IPS DF 6.9 (cell line): ENCODE measurements at regions not wholly inside any gene's neighbourhood (a gene's known extent, or its start where the extent isn't known, plus 50 kb on each side); places are given as distances from the start of the nearest gene placed in this dataset.
"Not testable (repeated sequence)": the region's sequence is repeated elsewhere in the genome, so short reads cannot be mapped to it uniquely, and the experiment has no call there.

Experiments used
- DNase-seq: peaks from one replicate; pipeline ENCODE4 v3.0.0-alpha.2; 2013; ENCODE audit warnings: low read depth, low spot score
- H3K27ac ChIP-seq: one replicate; pipeline ENCODE4 v1.5.1; 2013; ENCODE audit warnings: low read length, control low read depth
- H3K27me3 ChIP-seq: 2 replicates; pipeline ENCODE4 v1.6.1; 2013; ENCODE audit warnings: mild to moderate bottlenecking, low read length; ENCODE audit not compliant: control insufficient read depth, insufficient read depth
- H3K36me3 ChIP-seq: 2 replicates; pipeline ENCODE4 v1.6.1; 2013; ENCODE audit warnings: low read length; ENCODE audit not compliant: control insufficient read depth, insufficient read depth
- H3K4me1 ChIP-seq: 2 replicates; pipeline ENCODE4 v1.6.1; 2013; ENCODE audit warnings: low read length; ENCODE audit not compliant: control insufficient read depth, insufficient read depth
- H3K4me3 ChIP-seq: 2 replicates; pipeline ENCODE4 v1.5.1; 2013; ENCODE audit warnings: mild to moderate bottlenecking, low read length
- H3K9me3 ChIP-seq: 2 replicates; pipeline ENCODE4 v1.6.1; 2013; ENCODE audit warnings: low read length, inconsistent platforms; ENCODE audit not compliant: control insufficient read depth, insufficient read depth
- WGBS: extraction: QIAGEN DNeasy Blood & Tissue Kit; methylation state at CpG from one replicate; pipeline ENCODE4 v1.1.7; 2013; ENCODE audit warnings: mixed read lengths, missing lambda C conversion rate; ENCODE audit not compliant: insufficient read length, insufficient coverage; 5-methylcytosine and 5-hydroxymethylcytosine counted together

GRCh38 chr14:53380052-53380866 lies 227.1 kb upstream of the DDHD1 start:
- DNase-seq, result no peak
- no peaks in the 10 kb centered on the region for H3K27me3 ChIP-seq
- no peak overlapping the region for H3K4me3 ChIP-seq
- H3K27ac ChIP-seq, result no peak overlapping the region
- H3K4me1 ChIP-seq, result no peaks in the 10 kb centered on the region
- H3K9me3 ChIP-seq, result no peaks in the 10 kb centered on the region
- WGBS, result no CpG with 5 or more reads among the region's 3 CpGs
- H3K36me3 ChIP-seq, result no peaks in the 10 kb centered on the region

DNA sequence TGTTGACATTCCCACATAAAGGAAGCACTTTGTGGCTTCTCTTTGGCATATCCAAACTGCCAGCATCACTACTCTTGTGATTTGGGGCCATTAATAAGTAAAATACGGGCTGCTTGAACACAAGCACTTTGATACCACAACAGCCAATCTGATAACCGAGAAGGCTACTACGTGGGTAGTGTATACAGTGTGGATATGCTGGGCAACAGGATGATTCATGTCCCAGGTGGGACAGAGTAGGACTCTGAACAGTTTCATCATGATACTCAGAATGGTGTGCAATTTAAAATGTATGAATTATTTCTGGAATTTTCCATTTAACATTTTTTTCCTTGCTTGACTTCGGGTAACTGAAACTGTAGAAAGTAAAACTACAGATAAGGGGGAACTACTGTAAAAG lies 225.0 kb upstream of the DDHD1 start:
- Histone ChIP-seq H3K27me3 (no peaks in the 10 kb centered on the region), H3K9me3 (no peaks in the 10 kb centered on the region), H3K36me3 (no peaks in the 10 kb centered on the region), H3K4me1 (no peaks in the 10 kb centered on the region), H3K27ac (no peak overlapping the region), H3K4me3 (no peak overlapping the region)
- no peak for DNase-seq
- WGBS, result no CpG with 5 or more reads among the region's 4 CpGs

- H3K9me3 ChIP-seq, result no peaks in the 10 kb centered on the region
- H3K27ac ChIP-seq, result no peak overlapping the region
- no peak for DNase-seq
- H3K4me1 ChIP-seq, result no peaks in the 10 kb centered on the region
- no peak overlapping the region for H3K4me3 ChIP-seq
- no peaks in the 10 kb centered on the region for H3K27me3 ChIP-seq
- no CpG with 5 or more reads among the region's 2 CpGs for WGBS
- no peaks in the 10 kb centered on the region for H3K36me3 ChIP-seq
Observed at GRCh38 chr14:53376064-53376463, 222.9 kb upstream of the DDHD1 start.

- WGBS, result no CpG with 5 or more reads among the region's 3 CpGs
- DNase-seq, result no peak
- Histone ChIP-seq H3K36me3 (no peaks in the 10 kb centered on the region), H3K4me1 (no peaks in the 10 kb centered on the region), H3K4me3 (no peak overlapping the region), H3K27ac (no peak overlapping the region), H3K9me3 (no peaks in the 10 kb centered on the region), H3K27me3 (no peaks in the 10 kb centered on the region)
Observed at GRCh38 chr14:53375599-53375998, 222.5 kb upstream of the DDHD1 start.

- H3K4me1 ChIP-seq, result no peaks in the 10 kb centered on the region
- no peaks in the 10 kb centered on the region for H3K27me3 ChIP-seq
- H3K9me3 ChIP-seq, result no peaks in the 10 kb centered on the region
- H3K36me3 ChIP-seq, result no peaks in the 10 kb centered on the region
- no peak for DNase-seq
- no peak overlapping the region for H3K4me3 ChIP-seq
- H3K27ac ChIP-seq, result no peak overlapping the region
Observed at GRCh38 chr14:53368711-53369201, 215.6 kb upstream of the DDHD1 start.

DNA sequence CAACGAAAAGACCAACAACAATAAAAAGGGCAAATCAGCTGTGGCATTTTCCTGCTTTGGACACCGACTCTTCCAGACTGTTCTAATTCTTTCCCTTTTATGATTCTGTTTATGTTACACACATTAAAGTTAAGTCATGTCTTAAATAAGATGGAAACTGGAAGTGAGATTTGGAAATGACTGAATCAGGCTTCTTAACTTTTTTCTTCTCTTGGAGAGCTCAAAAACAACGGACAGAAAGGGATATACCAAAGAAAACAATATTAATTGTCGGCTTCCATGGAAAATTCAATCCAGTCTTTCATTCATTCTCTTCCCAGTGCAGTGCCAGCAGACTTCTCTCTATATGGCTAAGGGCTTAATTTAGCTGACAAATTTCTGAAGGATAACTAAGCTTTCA lies 214.9 kb upstream of the DDHD1 start:
- DNase-seq, result no peak
- Histone ChIP-seq H3K27ac (no peak overlapping the region), H3K9me3 (no peaks in the 10 kb centered on the region), H3K4me3 (no peak overlapping the region), H3K27me3 (no peaks in the 10 kb centered on the region), H3K4me1 (no peaks in the 10 kb centered on the region), H3K36me3 (no peaks in the 10 kb centered on the region)
- WGBS, result no CpG with 5 or more reads among the region's 4 CpGs

GRCh38 chr14:53367644-53368026 lies 214.5 kb upstream of the DDHD1 start:
- Histone ChIP-seq H3K27ac (no peak overlapping the region), H3K4me3 (no peak overlapping the region), H3K27me3 (no peaks in the 10 kb centered on the region), H3K36me3 (no peaks in the 10 kb centered on the region), H3K9me3 (no peaks in the 10 kb centered on the region), H3K4me1 (no peaks in the 10 kb centered on the region)
- DNase-seq, result no peak
- no CpG with 5 or more reads among the region's 4 CpGs for WGBS

- Histone ChIP-seq H3K9me3 (no peaks in the 10 kb centered on the region), H3K4me1 (no peaks in the 10 kb centered on the region), H3K27ac (no peak overlapping the region), H3K36me3 (no peaks in the 10 kb centered on the region), H3K27me3 (no peaks in the 10 kb centered on the region), H3K4me3 (no peak overlapping the region)
- DNase-seq, result no peak
- no CpG with 5 or more reads among the region's 3 CpGs for WGBS
Observed at GRCh38 chr14:53365486-53366130, 212.5 kb upstream of the DDHD1 start.

- H3K27me3 ChIP-seq, H3K4me1 ChIP-seq, H3K9me3 ChIP-seq, H3K4me3 ChIP-seq, DNase-seq, H3K27ac ChIP-seq, H3K36me3 ChIP-seq: not testable (repeated sequence)
- WGBS, result no CpG with 5 or more reads among the region's 2 CpGs
Observed at GRCh38 chr14:53362916-53363315, 209.8 kb upstream of the DDHD1 start.

DNA sequence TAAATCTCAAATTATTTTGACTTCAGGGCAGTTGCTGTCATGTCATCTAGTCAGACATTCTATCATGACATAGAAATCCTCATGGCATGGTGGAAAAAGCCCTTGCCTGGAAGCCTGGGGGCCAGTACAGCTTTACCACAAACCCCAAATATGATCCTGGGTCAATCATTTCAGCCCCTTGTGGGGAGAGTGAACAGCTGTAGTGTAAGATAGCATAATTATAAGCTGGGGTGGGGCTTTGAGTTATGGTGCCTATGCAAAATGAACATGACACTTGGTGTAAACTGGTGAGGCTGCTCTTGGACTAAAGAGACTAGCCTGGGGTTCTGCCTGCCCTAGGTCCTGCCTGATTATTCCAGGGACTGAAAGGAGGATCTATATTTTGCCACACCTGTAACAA lies 207.7 kb upstream of the DDHD1 start:
- Histone ChIP-seq H3K9me3 (no peaks in the 10 kb centered on the region), H3K4me1 (no peaks in the 10 kb centered on the region), H3K4me3 (no peak overlapping the region), H3K27ac (no peak overlapping the region), H3K27me3 (no peaks in the 10 kb centered on the region), H3K36me3 (no peaks in the 10 kb centered on the region)
- no peak for DNase-seq

GRCh38 chr14:53358166-53358565 lies 205.0 kb upstream of the DDHD1 start:
- no peaks in the 10 kb centered on the region for H3K36me3 ChIP-seq
- H3K9me3 ChIP-seq, result no peaks in the 10 kb centered on the region
- H3K27ac ChIP-seq, result no peak overlapping the region

More at GRCh38 chr14:53358166-53358565, 205.0 kb upstream of the DDHD1 start:
- DNase-seq, result no peak
- no peak overlapping the region for H3K4me3 ChIP-seq
- H3K27me3 ChIP-seq, result no peaks in the 10 kb centered on the region
- no peaks in the 10 kb centered on the region for H3K4me1 ChIP-seq
